ENCODE measurements at regions not wholly inside any gene's neighbourhood (a gene's known extent, or its start where the extent isn't known, plus 50 kb on each side); places are given as distances from the start of the nearest gene placed in this dataset.
"Not testable (repeated sequence)": the region's sequence is repeated elsewhere in the genome, so short reads cannot be mapped to it uniquely, and the experiment has no call there.

DNA sequence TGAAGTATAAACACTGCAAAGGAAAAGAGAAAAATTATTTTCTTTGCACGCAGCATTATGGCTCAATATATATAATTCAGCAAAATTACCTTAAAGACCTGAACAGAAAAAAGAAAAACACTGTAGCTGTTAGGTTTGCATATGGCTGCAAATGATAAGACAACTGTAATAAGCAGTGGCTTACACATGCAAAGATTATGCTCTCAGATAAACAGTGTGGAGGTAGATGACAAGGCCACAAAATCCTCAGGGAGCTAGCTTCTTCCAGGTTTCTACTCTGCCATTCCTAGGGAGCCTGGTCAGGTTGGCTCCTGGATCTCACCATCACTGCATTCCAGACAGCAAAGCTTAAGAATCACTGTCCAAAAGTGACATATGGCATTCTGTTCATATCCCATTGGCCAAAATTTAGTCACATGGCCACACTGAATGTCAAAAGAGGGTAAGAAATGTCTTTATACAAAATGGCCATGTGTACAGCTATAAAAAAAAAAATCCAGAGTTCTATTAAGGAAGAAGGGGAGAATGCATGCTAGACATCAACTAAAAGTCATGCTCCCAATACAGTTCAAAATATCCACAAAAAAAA lies 195.2 kb upstream of the SLC7A11 start:
- Histone ChIP-seq H3K27ac (ENCODE audit: low read depth, low read length) (no peak overlapping the region), H3K4me1 (ENCODE audit: insufficient read depth, low read length) (no peaks in the 10 kb centered on the region), H3K9me3 (ENCODE audit: insufficient read depth, low read depth, low read length) (0 out of 2 replicates have a peak, but pooled peaks cover 11% of the 10 kb centered on the region), H3K9ac (ENCODE audit: low read depth, low read length) (no peak overlapping the region), H3K36me3 (ENCODE audit: insufficient read depth, low read length) (no peaks in the 10 kb centered on the region), H3K4me3 (ENCODE audit: low read length) (no peak overlapping the region), H3K27me3 (ENCODE audit: insufficient read depth, low read length) (no peaks in the 10 kb centered on the region)
- no CpG with 5 or more reads among the region's 1 CpG for WGBS

DNA sequence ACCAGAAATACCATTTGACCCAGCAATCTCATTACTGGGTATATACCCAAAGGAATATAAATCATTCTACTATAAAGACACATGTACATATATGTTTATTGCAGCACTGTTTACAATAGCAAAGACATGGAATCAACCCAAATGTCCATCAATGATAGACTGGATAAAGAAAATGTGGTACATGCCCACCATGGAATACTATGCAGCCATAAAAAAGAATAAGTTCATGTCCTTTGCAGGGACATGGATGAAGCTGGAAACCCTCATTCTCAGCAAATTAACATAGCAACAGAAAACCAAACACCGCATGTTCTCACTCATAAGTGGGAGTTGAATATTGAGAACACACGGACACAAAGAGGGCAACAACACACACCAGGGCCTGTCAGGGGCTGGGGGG lies 193.6 kb upstream of the SLC7A11 start:
- H3K27ac ChIP-seq (ENCODE audit: low read depth, low read length); H3K4me1 ChIP-seq (ENCODE audit: insufficient read depth, low read length); H3K9ac ChIP-seq (ENCODE audit: low read depth, low read length); H3K9me3 ChIP-seq (ENCODE audit: insufficient read depth, low read depth, low read length); H3K27me3 ChIP-seq (ENCODE audit: insufficient read depth, low read length); H3K36me3 ChIP-seq (ENCODE audit: insufficient read depth, low read length); H3K4me3 ChIP-seq (ENCODE audit: low read length): not testable (repeated sequence)
- WGBS: 100% methylated on average over 2 of the region's 2 CpGs

DNA sequence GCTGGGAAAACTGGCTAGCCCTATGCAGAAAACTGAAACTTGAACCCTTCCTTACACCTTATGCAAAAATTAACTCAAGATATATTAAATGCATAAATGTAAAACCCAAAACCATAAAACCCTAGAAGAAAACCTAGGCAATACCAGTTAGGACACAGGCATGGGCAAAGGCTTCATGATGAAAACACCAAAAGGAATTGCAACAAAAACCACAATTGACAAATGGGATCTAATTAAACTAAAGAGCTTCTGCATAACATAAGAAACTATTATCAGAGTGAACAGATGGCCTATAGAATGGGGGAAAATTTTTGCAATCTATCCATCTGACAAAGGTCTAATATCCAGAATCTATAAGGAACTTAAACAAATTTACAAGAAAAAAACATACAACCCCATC lies 192.9 kb upstream of the SLC7A11 start:
- H3K27ac ChIP-seq (ENCODE audit: low read depth, low read length); H3K9ac ChIP-seq (ENCODE audit: low read depth, low read length); H3K27me3 ChIP-seq (ENCODE audit: insufficient read depth, low read length); H3K4me3 ChIP-seq (ENCODE audit: low read length); H3K36me3 ChIP-seq (ENCODE audit: insufficient read depth, low read length); H3K4me1 ChIP-seq (ENCODE audit: insufficient read depth, low read length); H3K9me3 ChIP-seq (ENCODE audit: insufficient read depth, low read depth, low read length): not testable (repeated sequence)

DNA sequence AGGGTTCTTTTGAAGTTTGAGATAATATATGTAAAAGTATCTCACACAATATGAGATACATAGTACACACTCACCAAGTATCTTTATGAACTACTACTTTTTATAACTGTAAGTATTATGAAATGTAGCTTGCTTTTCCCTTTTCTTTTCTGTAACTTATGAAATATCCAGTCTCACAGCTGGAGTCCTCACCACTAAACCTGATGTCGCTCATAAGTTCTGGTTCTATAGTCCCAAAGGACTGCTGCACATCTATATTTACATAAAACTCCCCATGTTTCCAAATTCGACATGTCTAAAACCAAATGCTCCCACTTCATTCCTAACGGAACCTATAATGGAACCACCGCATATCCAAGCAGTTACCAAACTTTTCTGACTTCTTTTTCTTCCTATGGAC lies 186.5 kb upstream of the SLC7A11 start:
- H3K9me3 ChIP-seq (ENCODE audit: insufficient read depth, low read depth, low read length): 0 out of 2 replicates have a peak, but pooled peaks cover 7% of the 10 kb centered on the region
- no peak overlapping the region for H3K27ac ChIP-seq (ENCODE audit: low read depth, low read length)
- H3K4me1 ChIP-seq (ENCODE audit: insufficient read depth, low read length): no peaks in the 10 kb centered on the region
- no peak overlapping the region for H3K9ac ChIP-seq (ENCODE audit: low read depth, low read length)
- no peaks in the 10 kb centered on the region for H3K27me3 ChIP-seq (ENCODE audit: insufficient read depth, low read length)
- H3K4me3 ChIP-seq (ENCODE audit: low read length): no peak overlapping the region
- H3K36me3 ChIP-seq (ENCODE audit: insufficient read depth, low read length): no peaks in the 10 kb centered on the region
- WGBS: 94% methylated on average over 4 of the region's 4 CpGs

DNA sequence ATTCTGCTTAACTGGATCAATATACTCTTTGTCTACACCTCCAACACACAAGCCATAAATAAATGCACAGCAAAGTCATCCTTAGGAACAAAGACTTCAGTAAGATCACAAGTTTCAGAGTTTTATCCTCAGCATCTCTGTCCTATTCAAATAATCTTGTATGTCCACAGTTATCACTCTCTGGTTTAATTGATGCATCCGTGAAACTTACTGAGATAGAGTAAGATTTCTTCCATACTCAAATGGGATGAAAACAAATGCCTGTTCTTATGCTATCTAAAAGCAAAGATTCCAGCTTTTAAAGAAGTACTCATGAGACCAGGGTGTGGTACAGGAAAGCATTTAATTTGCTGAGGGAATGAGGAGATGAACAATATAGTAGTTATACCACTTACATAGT lies 184.6 kb upstream of the SLC7A11 start:
- Histone ChIP-seq H3K4me3 (ENCODE audit: low read length) (no peak overlapping the region), H3K9ac (ENCODE audit: low read depth, low read length) (no peak overlapping the region), H3K9me3 (ENCODE audit: insufficient read depth, low read depth, low read length) (no peaks in the 10 kb centered on the region), H3K4me1 (ENCODE audit: insufficient read depth, low read length) (no peaks in the 10 kb centered on the region), H3K36me3 (ENCODE audit: insufficient read depth, low read length) (no peaks in the 10 kb centered on the region), H3K27me3 (ENCODE audit: insufficient read depth, low read length) (no peaks in the 10 kb centered on the region), H3K27ac (ENCODE audit: low read depth, low read length) (no peak overlapping the region)
- WGBS: 88% methylated on average over 1 of the region's 1 CpG

DNA sequence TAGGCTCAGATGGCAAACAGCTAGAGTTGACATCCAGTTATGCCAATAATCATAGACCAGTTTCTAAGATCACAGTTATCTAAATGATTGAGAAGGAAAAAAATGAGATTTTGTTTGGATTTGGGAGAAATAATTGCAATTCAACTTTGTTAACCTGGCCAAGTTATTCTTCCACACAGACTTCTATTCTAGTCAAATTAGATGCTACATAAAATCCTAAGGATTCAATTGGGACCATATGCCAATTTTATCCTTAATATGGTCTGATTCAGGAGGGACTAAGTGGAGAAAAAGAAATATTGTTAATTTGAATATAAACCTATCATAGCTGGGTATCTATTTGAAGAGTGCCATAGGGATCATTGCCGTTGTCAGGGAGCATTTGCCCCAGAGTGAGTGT lies 178.3 kb upstream of the SLC7A11 start:
- Histone ChIP-seq H3K4me1 (ENCODE audit: insufficient read depth, low read length) (no peaks in the 10 kb centered on the region), H3K27ac (ENCODE audit: low read depth, low read length) (no peak overlapping the region), H3K36me3 (ENCODE audit: insufficient read depth, low read length) (no peaks in the 10 kb centered on the region), H3K4me3 (ENCODE audit: low read length) (no peak overlapping the region), H3K27me3 (ENCODE audit: insufficient read depth, low read length) (no peaks in the 10 kb centered on the region), H3K9ac (ENCODE audit: low read depth, low read length) (no peak overlapping the region), H3K9me3 (ENCODE audit: insufficient read depth, low read depth, low read length) (no peaks in the 10 kb centered on the region)
- 96% methylated on average over 1 of the region's 1 CpG for WGBS

DNA sequence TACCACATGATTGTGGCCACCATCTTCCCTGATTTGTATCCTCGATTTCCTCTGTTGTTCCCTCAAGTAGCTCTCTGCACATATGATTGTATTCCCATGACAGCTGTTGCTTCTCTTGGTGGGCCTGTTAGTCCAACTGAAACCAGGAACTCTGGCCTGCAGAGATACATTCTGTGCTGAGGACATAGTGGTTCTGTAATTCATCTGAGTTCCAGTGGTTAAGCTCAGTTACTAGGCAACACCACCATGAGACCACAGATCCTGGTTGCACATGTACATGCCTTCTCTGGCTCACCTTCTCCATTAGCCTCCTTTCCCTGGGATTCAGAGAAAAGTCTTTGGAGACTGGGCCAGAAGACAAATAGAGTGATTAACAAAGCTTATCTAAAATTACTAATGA lies 172.1 kb upstream of the SLC7A11 start:
- no peak overlapping the region for H3K9ac ChIP-seq (ENCODE audit: low read depth, low read length)
- H3K27me3 ChIP-seq (ENCODE audit: insufficient read depth, low read length): no peaks in the 10 kb centered on the region
- H3K9me3 ChIP-seq (ENCODE audit: insufficient read depth, low read depth, low read length): no peaks in the 10 kb centered on the region
- WGBS: 98% methylated on average over 1 of the region's 1 CpG
- no peak overlapping the region for H3K27ac ChIP-seq (ENCODE audit: low read depth, low read length)
- no peak overlapping the region for H3K4me3 ChIP-seq (ENCODE audit: low read length)
- no peaks in the 10 kb centered on the region for H3K36me3 ChIP-seq (ENCODE audit: insufficient read depth, low read length)
- H3K4me1 ChIP-seq (ENCODE audit: insufficient read depth, low read length): 0 out of 2 replicates have a peak, but pooled peaks cover under 1% of the 10 kb centered on the region

DNA sequence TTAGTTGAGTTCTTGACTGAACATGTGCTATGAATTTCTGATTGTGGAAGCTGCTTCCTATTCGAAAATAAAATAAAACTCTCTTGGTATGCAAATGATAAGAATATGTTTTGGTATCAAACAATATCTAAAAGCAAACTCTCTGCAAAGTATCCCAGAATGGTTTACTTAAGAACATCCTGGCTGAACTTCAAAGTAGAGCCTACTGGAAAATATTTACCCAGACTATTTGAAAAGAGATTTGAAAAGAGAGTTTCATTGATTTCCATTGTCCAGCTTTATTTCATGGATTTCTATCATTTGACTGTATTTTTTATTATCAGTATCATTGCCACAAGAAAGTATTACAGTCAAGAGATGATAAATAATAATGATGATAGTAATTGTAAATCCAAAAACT lies 171.1 kb upstream of the SLC7A11 start:
- WGBS: 100% methylated on average over 1 of the region's 1 CpG
- no peaks in the 10 kb centered on the region for H3K9me3 ChIP-seq (ENCODE audit: insufficient read depth, low read depth, low read length)
- H3K4me3 ChIP-seq (ENCODE audit: low read length): no peak overlapping the region
- peaks cover 9% of the 10 kb centered on the region; the same call in 1 of the 2 replicates for H3K4me1 ChIP-seq (ENCODE audit: insufficient read depth, low read length)
- no peaks in the 10 kb centered on the region for H3K27me3 ChIP-seq (ENCODE audit: insufficient read depth, low read length)
- no peak overlapping the region for H3K9ac ChIP-seq (ENCODE audit: low read depth, low read length)
- no peak overlapping the region for H3K27ac ChIP-seq (ENCODE audit: low read depth, low read length)
- no peaks in the 10 kb centered on the region for H3K36me3 ChIP-seq (ENCODE audit: insufficient read depth, low read length)

DNA sequence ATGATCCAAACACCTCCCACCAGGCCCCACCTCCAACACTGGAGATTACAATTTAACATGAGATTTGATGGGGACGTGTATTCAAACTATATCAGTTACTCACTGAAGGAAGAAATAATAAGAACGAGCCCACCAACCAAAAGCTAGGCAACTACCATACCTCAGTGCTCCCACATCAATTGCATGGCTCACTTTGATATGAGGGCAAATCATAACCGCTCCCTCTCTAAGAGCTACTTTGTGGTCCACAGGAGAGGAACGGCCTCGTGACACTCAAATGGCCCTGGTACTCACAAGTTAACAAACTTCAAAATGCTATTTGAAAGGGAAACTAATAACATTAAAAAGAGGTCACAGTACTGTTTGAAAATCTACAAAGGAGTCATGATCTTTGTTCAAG lies 170.7 kb upstream of the SLC7A11 start:
- H3K9me3 ChIP-seq (ENCODE audit: insufficient read depth, low read depth, low read length): no peaks in the 10 kb centered on the region

DNA sequence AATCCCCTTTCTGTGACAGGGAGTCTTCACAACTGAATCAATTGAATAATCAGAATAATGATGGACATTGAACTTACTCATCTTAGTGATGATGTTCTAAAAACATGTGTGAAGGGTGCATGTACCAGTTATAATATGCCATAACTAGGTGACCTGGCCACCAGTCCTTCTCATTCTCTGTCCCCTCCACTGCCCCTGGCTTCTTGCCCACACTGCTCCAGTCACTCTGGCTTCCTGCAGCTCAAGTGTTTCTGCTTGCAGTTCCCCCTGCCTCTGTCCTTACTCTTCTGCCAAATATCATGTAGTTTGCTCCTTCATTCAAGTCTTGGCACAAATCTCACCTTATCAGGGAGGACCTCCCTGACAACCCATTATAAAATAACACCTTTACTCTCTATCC lies 168.1 kb upstream of the SLC7A11 start:
- Histone ChIP-seq H3K9ac (ENCODE audit: low read depth, low read length) (no peak overlapping the region), H3K27ac (ENCODE audit: low read depth, low read length) (no peak overlapping the region)

More for the DNA sequence above, 170.7 kb upstream of the SLC7A11 start:
- Histone ChIP-seq H3K9ac (ENCODE audit: low read depth, low read length) (no peak overlapping the region), H3K36me3 (ENCODE audit: insufficient read depth, low read length) (no peaks in the 10 kb centered on the region), H3K4me1 (ENCODE audit: insufficient read depth, low read length) (peaks cover 12% of the 10 kb centered on the region; the same call in 1 of the 2 replicates), H3K4me3 (ENCODE audit: low read length) (no peak overlapping the region), H3K27me3 (ENCODE audit: insufficient read depth, low read length) (no peaks in the 10 kb centered on the region), H3K27ac (ENCODE audit: low read depth, low read length) (no peak overlapping the region)
- WGBS: 97% methylated on average over 5 of the region's 5 CpGs

DNA sequence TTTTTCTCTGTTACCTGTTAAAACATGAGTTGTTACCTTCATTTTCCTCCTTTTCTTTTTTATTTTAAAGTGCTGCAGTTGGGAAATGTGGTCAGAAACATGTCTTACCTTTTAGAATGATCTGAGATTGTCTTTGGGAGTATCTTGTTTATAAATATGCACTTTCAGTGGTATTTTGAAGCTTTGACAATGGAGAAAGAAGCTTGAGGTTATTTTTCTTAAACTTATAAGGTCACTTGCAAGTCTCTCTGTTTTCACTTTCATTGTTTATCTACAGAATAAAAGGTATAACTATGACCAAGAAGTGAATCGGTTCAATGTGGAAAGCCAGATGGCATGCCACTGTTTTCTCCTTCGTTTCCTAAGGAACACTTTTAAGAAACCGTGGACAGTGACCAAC lies 167.5 kb upstream of the SLC7A11 start:
- H3K27me3 ChIP-seq (ENCODE audit: insufficient read depth, low read length): no peaks in the 10 kb centered on the region
- no peak overlapping the region for H3K9ac ChIP-seq (ENCODE audit: low read depth, low read length)
- no peaks in the 10 kb centered on the region for H3K9me3 ChIP-seq (ENCODE audit: insufficient read depth, low read depth, low read length)
- no peaks in the 10 kb centered on the region for H3K36me3 ChIP-seq (ENCODE audit: insufficient read depth, low read length)
- peaks cover 12% of the 10 kb centered on the region; the same call in 1 of the 2 replicates for H3K4me1 ChIP-seq (ENCODE audit: insufficient read depth, low read length)
- no peak overlapping the region for H3K4me3 ChIP-seq (ENCODE audit: low read length)
- no peak overlapping the region for H3K27ac ChIP-seq (ENCODE audit: low read depth, low read length)
- 95% methylated on average over 3 of the region's 3 CpGs for WGBS

More for the DNA sequence above, 168.1 kb upstream of the SLC7A11 start:
- Histone ChIP-seq H3K9me3 (ENCODE audit: insufficient read depth, low read depth, low read length) (no peaks in the 10 kb centered on the region), H3K4me1 (ENCODE audit: insufficient read depth, low read length) (peaks cover 12% of the 10 kb centered on the region; the same call in 1 of the 2 replicates), H3K36me3 (ENCODE audit: insufficient read depth, low read length) (no peaks in the 10 kb centered on the region), H3K4me3 (ENCODE audit: low read length) (no peak overlapping the region), H3K27me3 (ENCODE audit: insufficient read depth, low read length) (no peaks in the 10 kb centered on the region)

DNA sequence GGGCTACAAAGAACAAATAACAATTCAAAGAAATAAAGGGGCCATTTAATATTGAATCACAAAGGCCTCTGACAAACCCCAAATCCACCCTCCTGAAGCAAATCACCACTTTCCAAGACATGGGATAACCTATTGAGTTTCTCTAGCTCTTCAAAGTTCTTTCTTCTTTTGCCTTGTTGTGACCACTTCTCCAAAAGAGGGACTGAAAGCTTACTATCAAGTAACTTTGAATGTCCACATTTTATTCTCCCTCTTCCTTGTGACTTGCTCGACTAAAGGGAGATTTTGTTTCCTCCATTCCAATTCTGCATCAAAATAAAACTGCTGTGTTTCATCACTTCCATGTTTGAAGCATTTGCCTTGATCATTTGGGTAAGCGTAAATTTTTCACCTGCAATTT lies 166.6 kb upstream of the SLC7A11 start:
- Histone ChIP-seq H3K27me3 (ENCODE audit: insufficient read depth, low read length) (no peaks in the 10 kb centered on the region), H3K9me3 (ENCODE audit: insufficient read depth, low read depth, low read length) (no peaks in the 10 kb centered on the region), H3K4me1 (ENCODE audit: insufficient read depth, low read length) (peaks cover 12% of the 10 kb centered on the region; the same call in 1 of the 2 replicates), H3K4me3 (ENCODE audit: low read length) (no peak overlapping the region), H3K36me3 (ENCODE audit: insufficient read depth, low read length) (no peaks in the 10 kb centered on the region), H3K27ac (ENCODE audit: low read depth, low read length) (no peak overlapping the region), H3K9ac (ENCODE audit: low read depth, low read length) (no peak overlapping the region)
- WGBS: 72% methylated on average over 2 of the region's 2 CpGs
